ENCODE measurements at regions not wholly inside any gene's neighbourhood (a gene's known extent, or its start where the extent isn't known, plus 50 kb on each side); places are given as distances from the start of the nearest gene placed in this dataset.

DNA sequence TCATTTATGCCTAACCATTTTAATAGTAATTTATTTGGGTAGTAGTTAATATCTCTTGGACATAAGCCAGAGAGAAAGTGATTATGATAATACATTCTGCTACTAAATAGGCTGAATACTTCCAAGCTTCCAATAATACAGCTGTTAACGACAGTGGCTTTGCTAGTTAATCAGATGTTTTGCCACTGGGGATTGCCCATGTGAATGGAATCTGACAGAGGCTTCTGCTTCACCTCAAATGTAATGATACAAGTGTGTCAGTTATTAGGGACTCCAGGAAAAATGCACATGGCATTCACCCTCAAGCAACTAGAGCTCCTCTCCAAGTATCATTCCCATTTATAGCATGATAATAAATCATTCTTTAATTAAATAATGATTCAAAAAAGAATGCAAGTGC is 185.0 kb upstream of the TMEFF2 start:
- no peak for DNase-seq

DNA sequence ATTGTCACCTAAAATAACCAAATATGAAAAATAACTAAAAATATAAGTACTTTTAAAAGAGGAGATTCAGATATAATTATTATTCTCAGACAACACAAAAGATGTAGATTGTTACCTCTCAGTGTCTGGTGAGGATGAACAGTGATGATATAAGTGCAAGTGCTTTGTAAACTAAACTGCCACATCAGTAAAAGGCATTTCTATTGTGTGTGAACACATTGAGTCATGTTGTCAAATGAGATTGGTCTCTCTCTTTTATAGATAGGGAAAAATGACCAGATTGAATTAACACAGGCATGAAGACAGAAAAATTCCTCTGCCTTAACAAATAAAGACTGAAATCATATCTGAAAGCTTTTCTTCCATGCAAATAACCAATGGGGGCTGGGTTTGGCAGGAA is 182.4 kb upstream of the TMEFF2 start:
- no peak for DNase-seq

DNA sequence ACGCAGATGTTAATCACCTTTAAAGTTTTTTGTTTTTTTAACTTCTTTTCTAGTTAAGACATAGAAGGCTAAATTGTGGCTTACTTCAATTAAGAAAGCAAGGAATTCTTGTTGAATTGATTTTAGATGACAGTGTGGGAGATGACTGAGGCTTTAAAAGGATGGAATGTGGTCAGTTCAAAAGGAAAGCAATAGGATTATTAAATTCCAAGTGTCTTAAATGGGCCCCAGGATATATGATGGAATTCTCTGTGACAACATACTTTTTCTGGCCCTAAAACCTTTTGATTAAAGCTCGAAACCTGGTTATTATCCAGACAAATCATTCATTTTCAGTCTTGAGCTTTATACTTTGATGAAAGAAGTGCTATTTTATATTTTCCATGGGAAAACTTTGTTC is 179.0 kb upstream of the TMEFF2 start:
- no peak for DNase-seq

DNA sequence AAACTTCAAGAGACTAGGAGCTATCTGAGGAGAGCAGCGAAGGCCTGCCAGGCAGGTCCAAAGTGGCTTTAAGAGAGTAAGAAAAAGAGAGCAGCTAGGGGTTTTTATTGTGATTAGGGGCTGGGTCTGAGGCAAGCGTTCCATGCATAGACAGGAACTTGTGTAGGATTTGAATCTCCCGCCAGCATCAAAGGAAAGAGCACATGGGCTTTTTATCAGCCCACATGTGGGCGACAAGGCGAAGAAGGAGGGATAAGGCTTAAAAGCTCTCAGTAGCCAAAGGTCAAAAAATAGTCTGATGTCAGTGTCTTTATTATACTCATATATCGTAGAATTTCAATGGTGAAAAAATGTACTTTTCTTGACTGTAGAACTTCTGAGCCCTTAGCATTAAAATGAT is 178.5 kb upstream of the TMEFF2 start:
- no peak for DNase-seq

DNA sequence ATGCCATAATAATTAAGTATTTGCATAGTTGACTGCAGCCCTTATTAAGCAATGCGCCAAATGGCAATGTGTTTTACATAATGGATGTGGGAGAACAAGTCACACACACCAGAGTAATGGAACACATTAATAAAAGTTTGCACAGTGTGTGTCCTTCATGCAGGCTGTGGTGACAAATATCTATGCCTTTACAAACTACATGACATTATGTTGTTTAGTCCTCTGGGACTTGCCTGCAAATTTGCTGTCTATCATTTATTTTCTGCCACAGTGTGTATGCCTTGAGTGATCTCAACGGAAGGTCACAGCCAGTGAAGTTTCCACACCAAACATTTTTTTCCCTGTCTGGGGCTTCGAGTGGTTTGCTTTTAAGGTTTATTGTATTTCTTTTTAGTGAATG is 175.2 kb upstream of the TMEFF2 start:
- no peak for DNase-seq

DNA sequence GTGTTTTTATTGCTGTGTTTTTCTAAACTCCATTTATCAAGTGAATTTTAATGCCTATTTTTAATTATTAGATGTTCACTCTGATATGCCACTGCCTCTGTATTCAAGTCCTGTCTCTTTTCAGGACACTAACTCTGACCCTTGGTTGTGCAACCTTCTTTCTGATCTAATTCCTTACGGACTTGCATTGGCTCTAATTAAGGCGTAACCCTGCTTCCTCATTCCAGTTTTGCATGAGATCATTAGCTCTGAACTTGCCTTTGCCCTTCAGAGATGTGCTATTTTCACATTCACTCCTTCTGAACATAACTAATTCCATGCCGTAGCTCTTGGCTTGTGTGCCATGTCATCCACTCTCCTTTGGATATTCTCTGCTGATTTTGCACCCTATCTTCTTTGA is 162.5 kb upstream of the TMEFF2 start:
- no peak for DNase-seq

DNA sequence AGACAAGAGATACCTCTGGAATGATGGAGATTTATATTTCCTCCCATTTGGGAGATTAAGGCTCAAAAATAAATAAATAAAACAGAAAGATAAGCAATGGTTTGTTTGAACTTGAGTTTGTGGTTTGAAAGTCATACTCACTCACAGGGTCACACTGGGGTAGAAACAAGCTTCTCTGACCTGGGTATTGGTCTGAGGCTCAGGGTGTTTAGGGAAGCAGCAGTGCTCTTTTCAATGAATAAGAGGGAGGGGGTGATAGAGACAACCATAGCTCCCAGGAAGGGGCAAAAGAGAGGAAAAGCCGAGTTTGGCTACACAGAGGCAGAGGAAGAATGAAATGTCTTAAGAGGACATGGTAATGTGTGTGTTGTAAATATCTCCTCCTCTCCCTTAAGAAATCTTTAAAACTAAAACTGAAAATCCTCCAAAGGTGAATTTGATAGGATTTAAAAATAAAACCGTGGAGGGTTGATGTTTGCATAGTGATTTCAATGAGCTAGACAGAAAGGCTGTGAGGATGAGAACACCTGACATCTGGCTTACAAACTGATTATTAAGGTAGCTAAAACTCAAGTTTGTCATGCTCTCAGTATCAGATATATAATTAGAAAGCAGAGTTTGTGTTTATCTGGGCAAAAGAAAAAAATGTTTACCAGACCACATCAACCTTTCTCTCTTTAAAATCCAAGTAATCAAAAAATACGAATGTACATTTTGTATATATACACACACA is 159.9 kb upstream of the TMEFF2 start:
- DNase-seq, result no peak

DNA sequence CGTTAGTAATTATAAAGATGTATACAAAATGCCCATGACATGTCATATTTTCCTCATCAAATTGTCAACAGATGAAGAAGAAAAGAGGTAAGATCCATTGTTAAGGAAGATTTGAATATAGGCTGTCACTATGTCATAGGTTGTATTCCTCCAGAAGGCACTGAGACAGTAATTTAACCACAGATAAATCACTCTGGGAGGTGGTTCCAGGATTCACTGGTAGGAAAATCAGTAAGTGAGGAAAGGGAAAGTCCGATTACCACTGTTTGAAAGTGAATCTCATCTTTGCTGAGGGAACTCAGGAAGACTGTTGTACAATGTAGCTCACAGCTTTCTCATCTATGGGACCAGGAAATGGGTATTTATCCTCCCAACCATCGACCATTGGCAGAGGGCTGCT is 152.8 kb upstream of the TMEFF2 start:
- DNase-seq, result no peak

DNA sequence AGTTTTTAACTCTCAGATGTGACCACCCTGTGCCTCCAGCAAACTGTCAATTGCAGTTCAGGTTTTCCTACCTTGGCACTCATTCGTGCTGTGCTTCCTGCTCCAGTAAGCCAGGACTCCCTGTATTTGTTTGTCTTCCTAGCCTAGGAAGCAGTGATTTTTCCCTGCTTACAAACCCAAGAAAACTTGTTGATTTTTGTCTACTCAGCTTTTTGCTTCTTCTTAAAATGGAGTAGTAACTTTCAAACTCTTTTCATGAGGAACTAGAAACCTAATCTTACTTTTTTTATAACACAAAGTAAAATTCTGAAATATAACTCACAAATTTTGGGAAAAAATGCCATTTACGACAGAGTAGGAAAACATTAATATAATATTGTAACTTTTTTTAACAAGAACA is 150.6 kb upstream of the TMEFF2 start:
- DNase-seq, result no peak

DNA sequence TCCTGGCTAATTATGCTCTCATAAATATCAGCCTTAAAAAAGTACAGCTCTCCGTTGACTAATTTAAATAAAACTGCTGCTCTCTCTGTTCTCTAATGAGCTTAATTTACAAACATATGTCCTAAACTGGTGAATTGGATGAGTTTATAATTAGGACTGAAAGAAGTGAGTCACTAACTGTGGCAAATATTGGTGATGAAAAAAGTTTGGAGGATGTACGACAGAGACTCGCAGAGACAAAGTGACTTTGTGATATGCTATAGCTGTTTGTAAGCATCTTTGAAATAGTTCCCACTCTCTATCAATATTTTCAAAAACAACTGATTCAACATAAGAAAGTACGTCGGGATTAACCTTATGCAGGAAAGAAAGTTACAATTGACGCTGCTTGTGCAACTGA is 138.9 kb upstream of the TMEFF2 start:
- no peak for DNase-seq

DNA sequence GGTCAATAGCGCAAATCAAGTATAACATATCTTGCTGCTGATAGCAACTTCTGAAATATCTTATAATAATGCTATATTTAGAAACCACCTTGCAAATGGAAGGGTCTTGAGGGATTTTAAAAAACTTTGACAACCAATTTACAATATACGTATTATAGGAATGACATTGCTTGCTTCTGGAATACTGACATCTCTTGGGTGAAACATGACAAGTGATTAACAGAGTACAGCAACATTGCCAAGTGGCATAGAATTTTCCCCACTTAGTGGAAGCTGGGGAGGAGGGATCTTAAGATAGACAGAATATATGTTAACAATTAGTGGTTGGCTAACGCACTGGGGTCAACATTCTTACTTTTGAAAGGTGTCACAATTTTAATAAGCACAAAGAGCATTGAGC is 133.6 kb upstream of the TMEFF2 start:
- no peak for DNase-seq

DNA sequence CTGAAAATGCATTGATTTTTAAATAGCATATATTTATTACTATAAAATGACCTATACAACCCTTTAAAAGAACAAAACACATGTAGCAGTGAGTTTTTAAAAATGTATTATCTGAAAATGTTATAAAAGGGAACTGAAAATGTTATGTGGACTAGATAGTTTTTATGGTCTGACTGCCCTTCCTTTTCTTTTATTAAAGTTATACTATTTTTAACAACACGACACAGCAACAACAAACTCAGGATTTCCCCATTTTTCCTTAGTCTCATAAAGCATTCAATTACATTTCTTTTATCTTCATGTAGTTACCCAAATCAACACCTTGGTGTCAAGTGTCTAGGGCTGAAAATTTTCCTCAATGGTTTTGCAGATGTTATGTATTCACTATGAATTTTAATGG is 132.8 kb upstream of the TMEFF2 start:
- DNase-seq, result no peak

DNA sequence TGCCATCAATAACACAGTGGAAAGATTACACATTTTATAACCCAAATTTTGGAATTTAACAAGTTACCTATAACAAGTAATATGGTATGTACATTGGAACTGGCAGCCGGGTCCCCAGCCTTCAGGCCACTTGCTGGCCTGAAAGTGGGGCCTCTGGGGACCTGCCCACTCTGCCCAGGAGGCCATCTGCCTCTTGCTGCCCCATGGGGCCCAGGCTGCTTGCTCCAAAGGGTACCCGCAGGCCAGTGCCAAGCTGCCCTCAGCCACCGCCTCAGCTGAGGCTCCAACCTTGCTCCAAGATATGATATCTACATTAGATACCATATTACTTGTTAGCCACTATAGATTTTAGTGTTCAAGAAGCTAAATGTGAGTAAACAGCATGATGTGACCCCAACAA is 120.8 kb upstream of the TMEFF2 start:
- DNase-seq, result no peak

DNA sequence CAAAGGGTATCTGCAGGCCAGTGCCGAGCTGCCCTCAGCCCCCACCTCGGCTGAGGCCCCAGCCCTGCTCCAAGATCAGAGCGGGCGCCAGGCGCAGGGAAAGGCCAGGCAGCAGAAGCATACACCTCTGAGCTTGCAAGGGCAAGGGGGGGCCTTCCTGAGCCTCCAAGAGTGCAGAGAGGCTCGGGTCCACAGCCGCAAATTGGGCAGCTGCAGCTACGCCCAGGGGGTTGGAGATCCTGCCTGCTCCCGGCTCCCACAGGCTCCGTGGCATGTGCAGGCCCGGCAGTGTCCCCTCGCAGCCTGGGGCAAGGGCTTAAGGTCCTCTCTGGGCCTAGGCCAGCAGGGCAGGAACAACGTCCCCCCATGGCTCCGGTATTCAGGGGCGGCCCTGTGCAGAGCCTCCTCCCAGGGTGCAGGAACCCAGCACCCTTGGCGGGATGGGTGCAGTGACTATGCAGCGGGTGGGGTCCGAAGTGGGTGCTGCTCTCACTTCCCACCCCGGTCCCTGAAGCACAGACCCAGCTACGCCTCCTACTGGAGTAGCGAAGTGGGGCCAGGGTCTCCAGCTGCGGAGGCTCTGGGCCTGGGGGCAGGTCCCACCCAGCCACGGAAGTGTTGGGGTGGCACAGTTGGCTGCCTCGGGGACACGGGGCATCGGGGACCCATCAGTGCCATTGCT is 120.2 kb upstream of the TMEFF2 start:
- no peak for DNase-seq

DNA sequence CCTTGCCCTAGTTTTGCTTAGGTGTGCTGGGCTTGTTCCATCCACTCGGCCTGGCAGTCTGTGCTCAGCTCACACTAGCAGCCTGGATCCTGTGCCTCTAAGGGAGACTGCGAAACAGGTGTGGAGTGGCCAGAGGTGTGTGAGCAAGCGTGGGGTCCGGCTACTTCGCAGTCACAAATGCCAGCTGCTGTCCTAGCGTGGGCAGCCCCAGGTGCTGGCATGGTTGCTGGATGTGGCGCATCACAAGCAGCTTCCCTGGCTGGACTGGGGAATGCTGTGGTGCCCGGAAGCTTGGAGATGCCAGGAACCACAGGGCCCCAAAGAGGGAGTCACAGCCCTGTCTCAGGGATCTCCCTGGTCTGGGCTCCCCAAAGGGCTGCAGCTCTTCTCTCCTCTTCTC is 119.0 kb upstream of the TMEFF2 start:
- no peak for DNase-seq

DNA sequence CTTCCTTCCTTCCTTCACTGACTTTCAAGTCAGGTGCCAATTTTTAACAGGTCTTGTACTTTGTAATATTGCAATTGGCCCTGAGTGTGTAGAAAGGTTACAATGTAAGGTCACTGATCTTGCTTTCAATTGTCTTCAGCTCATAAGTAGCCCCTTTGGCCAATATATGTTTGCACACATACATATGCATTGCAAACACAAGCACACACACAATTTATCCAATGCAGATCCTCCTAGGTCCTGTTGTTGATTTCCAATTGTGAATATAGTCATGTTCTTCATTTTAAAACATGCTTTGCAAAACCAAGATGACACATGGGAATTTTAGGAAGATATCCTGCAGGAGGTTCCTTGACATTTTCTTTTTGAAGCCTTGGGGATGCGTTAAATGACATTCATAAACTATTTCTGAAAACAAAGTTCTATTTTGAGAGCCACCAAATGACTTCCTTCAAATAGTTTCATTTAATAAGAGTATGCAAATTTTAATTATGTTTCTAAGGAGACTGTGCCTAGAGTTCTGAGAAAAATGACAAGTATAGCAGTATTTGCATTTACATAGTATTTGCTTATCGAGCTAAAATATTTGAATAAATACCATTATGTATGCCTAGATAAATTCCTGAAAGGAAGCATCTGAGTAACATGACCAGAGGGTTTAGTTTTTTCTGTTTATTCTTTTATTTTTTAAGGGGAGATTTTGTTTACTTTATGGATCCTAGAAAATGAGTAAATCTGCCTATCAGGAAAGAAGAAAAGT is 117.1 kb upstream of the TMEFF2 start:
- DNase-seq, result no peak

DNA sequence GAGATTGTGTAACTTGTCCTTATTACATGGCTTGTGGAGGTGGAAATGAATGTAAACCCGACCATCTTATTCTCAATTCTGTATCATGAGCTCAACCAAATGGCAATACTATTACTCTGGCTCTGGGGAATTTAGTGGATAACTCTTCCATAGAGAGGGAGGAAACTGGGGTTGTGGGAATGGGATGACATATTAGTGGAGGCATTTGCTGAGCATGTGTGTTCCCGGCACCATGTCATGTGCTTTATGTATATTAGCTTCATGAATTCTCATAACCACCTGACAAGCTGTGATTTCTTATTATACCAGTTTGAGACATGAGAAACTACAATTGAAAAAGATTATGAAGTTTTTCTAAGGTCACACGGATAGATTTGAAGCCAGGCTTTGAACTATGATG is 112.8 kb upstream of the TMEFF2 start:
- DNase-seq, result no peak

DNA sequence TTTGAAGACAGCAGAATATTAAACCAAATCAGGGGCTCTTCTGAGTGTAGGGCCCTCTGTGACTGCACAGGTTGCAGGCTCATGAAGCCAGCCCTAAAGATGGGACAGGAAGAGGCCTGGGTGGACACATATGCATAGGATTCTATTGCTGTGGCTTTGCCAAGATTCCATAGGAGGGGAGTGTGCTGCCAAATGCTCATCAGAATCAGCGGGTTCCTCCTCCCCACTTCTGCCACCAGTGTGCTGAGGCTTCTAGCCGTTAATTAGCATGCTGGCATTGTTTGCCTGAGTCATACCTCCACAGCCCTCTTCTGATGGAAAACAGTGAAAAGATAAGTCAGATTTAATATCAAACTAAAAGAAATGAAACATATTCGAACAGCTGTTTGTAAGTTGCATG is 103.9 kb upstream of the TMEFF2 start:
- no peak for DNase-seq

DNA sequence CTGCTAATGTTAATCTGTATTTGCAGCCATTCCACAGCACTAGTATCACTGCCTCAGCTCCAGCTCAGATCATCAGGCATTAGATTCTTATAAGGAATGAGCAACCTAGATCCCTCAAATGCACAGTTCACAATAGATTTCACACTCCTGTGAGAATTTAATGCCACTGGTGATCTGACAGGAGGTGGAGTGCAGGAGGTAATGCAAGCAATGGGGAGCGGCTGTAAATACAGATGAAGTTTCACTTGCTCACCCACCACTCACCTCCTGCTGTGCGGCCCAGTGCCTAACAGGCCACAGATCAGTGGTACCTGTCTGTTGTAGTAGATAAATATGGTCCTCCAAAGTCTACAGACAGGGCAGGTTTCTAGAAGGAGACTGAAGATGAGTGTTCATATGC is 97.7 kb upstream of the TMEFF2 start:
- no peak for DNase-seq

DNA sequence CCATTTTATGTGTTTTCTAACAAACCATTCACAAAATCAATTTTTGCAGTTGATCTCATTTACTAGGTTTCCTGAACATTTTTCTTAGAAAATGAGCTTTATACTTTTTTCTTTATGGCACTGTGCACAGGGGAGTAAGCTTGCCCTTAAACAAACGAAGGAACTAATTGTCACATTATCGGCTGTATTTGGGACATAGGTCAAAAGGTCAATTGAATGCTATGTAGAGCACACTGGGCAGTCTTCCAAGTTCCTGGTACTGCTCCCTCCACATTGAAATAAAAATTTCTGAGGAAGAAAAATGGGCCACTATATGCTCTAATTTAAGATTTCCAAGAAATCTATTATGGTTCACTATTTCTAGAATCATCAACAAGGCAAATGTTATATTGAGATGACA is 93.6 kb upstream of the TMEFF2 start:
- no peak for DNase-seq

DNA sequence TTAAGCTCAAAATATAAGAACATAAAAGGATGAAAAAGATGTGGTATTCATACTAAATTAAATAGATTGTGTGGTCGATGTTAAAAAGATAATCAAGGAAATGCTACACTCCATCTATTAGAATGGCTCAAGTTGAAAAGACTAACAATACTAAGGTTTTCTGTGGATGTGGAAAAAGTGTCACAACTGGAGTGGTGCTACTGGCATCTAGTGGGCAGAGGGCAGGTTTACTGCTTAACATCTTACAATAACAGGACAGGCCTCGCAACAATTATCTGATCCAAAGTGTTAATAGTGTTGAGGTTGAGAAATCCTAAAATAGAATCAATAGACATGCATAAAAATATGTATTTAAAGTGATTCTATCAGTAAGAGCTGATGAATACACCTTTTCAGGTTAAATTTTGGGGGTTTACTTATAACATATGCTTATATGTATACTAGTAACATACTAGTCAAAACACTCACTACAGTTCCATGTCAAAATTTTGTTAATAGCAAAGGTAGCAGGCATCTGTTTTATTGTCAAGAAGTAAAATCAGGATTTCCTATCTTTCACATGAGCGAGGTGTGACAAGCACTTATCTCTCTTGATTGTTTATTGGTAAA is 91.5 kb upstream of the TMEFF2 start:
- DNase-seq, result no peak

DNA sequence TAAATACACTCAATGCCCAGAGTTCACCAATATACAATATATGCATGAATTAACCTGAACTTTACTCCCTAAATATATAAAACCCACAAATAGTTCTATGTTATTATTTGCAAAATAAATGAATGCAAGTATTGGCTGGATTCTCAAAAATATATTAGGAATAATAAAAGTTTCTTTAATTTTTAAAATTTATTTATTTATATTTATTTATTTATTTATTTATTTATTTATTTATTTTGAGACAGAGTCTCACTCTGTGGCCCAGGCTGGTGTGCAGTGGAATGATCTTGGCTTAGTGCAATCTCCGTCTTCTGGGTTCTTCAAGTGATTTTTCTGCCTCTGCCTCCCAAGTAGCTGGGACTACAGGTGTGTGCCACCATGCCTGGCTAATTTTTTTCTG is 88.7 kb upstream of the TMEFF2 start:
- DNase-seq, result no peak

DNA sequence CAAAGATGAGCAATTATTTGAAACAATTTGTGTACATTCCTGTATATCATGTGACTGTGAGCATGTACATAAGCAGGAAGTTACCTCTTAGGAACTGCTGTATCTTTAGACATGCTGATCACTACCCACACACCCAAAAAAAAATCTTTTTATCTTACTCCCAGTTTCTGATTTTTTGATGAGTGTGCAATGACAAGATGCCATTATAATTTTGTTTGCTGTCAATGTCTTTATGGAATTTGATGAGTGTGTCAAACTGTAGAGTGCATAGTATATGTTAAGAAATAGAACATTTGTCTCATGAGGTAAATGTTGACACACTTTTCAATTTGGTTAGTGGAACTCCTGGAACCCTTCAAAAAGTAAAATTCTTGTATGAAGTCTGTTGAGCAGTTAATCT is 84.0 kb upstream of the TMEFF2 start:
- no peak for DNase-seq

All from activated CD4-positive, alpha-beta T cell treated with anti-CD3 and anti-CD28 coated beads for 4 hours (primary cell).